Neural progenitor cell (in vitro differentiated cells): ENCODE measurements at regions not wholly inside any gene's neighbourhood (a gene's known extent, or its start where the extent isn't known, plus 50 kb on each side); places are given as distances from the start of the nearest gene placed in this dataset.

Source experiments
- CTCF ChIP-seq: fragments of 200-600 bp; sonication (generic); IDR thresholded peaks from 2 replicates; pipeline ENCODE4 v1.5.1; 2017; ENCODE audit warnings: antibody characterized with exemption, mild to moderate bottlenecking
- EZH2 ChIP-seq: fragments of 200-600 bp; sonication (generic); IDR thresholded peaks from 2 replicates; pipeline ENCODE4 v1.6.1; 2017; ENCODE audit warnings: antibody characterized with exemption, mild to moderate bottlenecking, moderate library complexity

- no peak for TF ChIP-seq CTCF
- no peak for TF ChIP-seq EZH2
Observed at GRCh38 chr4:20181926-20182325, 69.8 kb upstream of the SLIT2 start.
